DMS53 (cell line): ENCODE measurements at regions not wholly inside any gene's neighbourhood (a gene's known extent, or its start where the extent isn't known, plus 50 kb on each side); places are given as distances from the start of the nearest gene placed in this dataset.
"Not testable (repeated sequence)": the region's sequence is repeated elsewhere in the genome, so short reads cannot be mapped to it uniquely, and the experiment has no call there.

Experiments
- DNase-seq: peaks from one replicate; lab custom pipeline; 2025; lab: John Stamatoyannopoulos, UW

GRCh38 chr20:11174861-11175260, 501.1 kb upstream of the JAG1 start:
- DNase-seq = no peak

GRCh38 chr20:11176431-11176830, 502.6 kb upstream of the JAG1 start:
- no peak for DNase-seq

GRCh38 chr20:11178946-11179654, 505.3 kb upstream of the JAG1 start:
- DNase-seq = peak; percentile 50

- DNase-seq = no peak
Measured at GRCh38 chr20:11180186-11180585, 506.4 kb upstream of the JAG1 start.

DNA sequence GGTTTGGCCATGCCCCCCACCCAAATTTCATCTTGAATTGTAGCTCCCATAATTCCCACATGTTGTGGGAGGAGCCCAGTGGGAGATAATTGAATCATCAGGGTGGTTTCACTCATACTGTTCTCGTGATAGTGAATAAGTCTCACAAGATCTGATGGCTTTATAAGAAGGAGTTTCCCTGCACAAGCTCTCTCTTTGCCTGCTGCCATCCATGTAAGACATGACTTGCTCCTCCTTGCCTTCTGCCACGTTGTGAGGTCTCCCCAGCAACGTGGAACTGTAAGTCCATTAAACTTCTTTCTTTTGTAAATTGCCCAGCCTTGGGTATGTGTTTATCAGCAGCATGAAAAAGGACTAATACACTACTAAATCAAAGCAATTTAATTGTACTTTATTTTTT, 507.3 kb upstream of the JAG1 start:
- DNase-seq = not testable (repeated sequence)

GRCh38 chr20:11181966-11182365, 508.2 kb upstream of the JAG1 start:
- DNase-seq = no peak

DNA sequence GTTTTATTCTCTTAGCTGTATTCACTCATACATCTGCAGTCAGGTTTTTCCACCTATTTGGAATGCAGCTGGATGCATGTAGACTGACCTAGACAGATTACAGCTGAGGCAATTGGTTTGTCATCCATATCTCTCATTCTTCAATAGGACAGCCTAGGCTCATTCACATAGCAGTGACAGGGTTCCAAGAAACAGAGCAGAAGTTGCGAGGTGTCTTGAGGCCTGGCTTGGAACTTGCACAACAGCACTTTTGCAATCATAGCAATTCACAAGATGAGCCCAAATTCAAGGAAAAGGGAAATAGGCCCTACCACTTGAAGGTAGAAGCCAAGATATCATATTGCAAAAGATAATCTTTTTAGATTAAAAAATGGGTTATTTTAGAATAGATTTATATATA, 508.9 kb upstream of the JAG1 start:
- no peak for DNase-seq

DNA sequence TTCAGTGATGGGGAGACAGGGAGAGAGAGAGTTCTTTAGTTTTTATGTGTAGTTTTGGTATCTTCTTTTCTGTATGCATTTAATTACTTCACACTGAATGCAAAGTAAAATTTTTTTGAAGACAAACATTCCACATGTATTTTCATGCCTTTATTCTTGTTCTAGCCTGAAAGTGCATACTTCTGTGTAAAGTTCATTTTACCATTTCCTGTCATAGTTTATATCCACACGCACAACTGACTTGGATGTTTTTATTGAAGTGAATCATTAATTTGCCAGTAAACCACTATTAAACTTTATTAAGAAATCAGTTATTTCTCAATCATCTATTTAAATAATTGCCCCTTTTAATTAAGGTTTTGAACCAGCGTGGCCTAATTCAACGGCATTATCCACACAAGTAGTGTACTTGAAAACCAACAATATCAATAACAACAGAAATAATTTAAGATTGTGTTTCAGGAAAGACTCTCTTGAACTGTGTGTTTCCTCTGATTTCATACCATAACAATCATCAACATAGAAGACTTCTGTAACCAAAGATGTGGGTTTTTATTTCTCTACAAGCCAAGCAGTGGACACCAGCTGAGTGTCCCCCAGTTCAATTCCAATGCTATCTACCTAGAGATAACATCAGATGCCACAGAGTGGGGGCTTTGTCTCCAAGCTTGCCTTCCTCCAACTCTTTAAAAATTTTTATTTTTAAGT, 512.7 kb upstream of the JAG1 start:
- DNase-seq = no peak

GRCh38 chr20:11188843-11189603, 515.2 kb upstream of the JAG1 start:
- DNase-seq = no peak

DNA sequence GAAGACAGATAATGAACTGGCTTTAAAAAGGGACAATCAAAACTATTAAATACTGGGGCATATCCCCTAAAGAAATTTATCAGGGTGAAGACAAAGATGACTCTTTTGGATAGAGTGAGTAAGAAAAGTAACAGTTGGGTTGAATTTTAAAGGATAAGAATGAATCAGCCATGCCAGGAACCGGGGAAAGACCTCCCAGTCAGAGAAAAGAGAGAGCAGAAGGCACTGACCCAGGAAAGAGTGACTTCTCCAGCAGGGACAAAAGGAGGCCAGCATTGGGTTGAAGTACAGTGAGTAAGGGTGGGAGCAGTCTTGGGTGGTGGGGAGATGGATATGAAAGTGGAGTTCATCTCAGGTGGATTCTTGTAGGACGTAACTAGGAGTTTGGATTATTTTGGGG, 516.9 kb upstream of the JAG1 start:
- no peak for DNase-seq

GRCh38 chr20:11192106-11192505, 518.3 kb upstream of the JAG1 start:
- DNase-seq = no peak

- no peak for DNase-seq
Measured at GRCh38 chr20:11193241-11193640, 519.4 kb upstream of the JAG1 start.

GRCh38 chr20:11195169-11195568, 521.4 kb upstream of the JAG1 start:
- no peak for DNase-seq

DNA sequence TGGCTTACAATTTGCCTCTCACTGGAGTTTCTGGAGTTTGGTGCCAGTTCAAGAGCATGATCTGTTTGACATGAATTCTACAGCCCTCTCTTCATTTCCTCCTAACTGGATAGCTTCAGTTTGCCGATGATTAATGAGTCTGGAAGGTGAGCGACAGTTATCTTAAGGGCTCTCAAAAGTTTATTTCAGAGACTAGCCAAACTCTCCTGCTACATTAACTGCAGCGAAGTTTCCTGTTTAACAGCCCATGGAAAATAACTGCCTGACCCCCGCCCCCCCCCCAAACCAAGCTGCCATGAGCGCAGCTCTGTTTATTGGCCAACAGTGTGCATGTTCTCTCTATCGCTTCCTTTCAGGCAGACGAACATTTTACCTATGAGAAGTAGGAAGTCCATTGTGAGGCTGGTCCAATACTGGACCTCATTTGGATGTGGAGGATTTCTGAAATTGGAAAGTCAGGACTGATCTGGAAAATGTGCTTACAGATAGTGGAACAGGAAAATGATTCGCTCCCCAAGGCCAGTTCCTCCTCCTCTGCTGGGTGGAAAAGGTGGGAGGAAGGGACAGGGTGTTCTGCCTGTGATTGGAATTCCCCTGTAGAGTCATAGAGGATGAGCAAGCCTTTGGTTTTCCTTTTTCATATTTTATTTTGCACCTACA, 522.2 kb upstream of the JAG1 start:
- DNase-seq = no peak

- no peak for DNase-seq
Measured at GRCh38 chr20:11197851-11198250, 524.1 kb upstream of the JAG1 start.

DNA sequence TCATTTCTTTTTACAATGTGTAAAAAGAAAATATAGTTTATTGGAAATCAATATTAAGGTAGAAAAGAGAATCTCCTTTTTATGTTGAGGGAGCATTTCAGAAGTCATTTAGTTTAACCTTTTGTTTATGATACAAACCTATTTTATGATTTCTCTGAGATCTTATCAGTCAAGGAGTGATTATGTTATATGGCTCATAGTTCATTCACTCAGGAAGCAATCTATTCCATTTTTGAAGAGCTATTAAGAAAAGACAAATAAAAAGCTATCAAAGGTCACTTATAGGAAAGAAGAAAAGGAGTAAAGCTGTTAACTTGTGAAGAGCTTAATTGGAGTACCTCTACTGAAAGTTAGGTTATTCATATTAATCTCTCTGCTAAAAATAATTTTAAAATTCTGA, 526.6 kb upstream of the JAG1 start:
- no peak for DNase-seq

- peak; percentile 87 for DNase-seq
Measured at GRCh38 chr20:11204926-11205768, 531.3 kb upstream of the JAG1 start.

GRCh38 chr20:11205769-11206362, 532.1 kb upstream of the JAG1 start:
- no peak for DNase-seq

DNA sequence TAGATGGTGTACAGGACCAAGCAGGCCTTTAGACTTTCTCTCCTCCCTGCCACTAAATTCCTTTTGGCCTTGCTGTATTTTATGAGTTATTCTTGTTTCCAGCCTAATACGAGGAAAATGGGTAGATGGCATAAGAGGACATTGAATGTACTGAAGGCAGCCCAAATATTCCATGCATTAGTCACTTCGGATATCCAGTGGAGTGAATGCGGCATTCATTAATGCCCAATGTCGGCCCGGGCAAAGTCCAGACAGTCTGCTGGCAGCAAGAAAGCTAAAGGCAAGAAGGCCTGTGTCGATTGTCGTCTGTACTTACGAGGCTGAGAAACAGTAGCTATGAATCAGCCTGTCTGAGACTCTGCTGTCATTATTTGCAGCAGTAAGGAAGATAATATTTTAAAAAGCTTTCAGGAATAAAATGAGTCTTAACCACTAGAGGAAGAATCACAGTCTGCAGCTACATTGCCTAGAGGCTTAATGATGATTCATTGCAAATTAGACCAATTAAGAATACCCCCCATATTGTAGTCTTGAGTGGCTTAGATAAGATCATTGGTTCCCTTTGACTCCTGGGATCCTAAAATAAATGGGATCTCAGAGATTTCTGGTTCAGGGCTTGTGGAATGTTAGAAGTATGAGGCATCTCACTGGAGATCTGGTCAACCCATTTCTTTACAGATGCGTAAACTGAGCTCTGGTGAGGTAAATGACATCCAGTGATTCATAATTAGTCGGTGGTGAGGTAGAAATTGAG, 534.1 kb upstream of the JAG1 start:
- DNase-seq = no peak

DNA sequence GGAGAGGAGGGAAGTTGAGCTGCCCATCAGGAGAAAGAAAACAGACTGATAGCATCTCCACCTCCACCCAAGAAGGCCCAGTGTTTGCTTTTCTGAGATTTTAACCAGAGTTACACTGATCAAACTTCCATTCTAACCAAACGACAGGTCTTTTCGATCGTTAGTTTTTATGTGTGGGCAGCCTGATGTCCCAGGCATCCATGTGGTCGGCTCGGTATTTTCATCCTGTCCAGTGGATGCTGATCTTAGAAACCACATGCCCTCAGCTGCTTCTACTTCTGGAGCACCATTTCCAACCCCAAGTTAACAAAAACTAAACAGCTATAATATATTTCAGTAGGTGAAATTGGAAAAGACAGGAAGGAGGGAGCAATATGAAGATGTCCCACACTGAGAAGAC, 536.8 kb upstream of the JAG1 start:
- DNase-seq = no peak
